ENCODE measurements at regions not wholly inside any gene's neighbourhood (a gene's known extent, or its start where the extent isn't known, plus 50 kb on each side); places are given as distances from the start of the nearest gene placed in this dataset.

DNA sequence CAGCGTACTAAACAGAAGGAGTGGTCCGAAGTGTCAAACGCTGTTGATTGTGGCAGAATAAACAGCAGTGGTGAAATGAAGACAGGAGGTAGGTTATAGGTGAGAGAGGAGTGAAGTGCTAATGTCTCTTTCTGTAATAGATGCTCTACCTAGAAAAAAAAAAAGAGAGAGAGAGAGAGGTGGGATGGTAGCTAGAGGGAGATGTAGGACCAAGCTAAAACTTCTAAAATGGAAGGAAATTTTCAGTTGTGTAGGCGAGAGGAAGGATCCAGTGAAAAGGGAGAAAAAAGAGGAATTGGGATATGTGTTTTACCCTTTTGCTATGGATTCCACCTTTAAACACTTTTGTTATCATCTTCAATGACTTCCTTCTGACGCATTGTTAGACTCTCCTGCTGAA, 126.5 kb upstream of the BMP2 start:
- DNase-seq (ENCODE audit: low read depth), result no peak
- H3K4me3 ChIP-seq (ENCODE audit: control insufficient read depth, low read depth, low read length), result no peak overlapping the region

GRCh38 chr20:6637160-6637579, 130.3 kb upstream of the BMP2 start:
- H3K4me3 ChIP-seq (ENCODE audit: control insufficient read depth, low read depth, low read length), result no peak overlapping the region
- TF ChIP-seq, protein P1, sequence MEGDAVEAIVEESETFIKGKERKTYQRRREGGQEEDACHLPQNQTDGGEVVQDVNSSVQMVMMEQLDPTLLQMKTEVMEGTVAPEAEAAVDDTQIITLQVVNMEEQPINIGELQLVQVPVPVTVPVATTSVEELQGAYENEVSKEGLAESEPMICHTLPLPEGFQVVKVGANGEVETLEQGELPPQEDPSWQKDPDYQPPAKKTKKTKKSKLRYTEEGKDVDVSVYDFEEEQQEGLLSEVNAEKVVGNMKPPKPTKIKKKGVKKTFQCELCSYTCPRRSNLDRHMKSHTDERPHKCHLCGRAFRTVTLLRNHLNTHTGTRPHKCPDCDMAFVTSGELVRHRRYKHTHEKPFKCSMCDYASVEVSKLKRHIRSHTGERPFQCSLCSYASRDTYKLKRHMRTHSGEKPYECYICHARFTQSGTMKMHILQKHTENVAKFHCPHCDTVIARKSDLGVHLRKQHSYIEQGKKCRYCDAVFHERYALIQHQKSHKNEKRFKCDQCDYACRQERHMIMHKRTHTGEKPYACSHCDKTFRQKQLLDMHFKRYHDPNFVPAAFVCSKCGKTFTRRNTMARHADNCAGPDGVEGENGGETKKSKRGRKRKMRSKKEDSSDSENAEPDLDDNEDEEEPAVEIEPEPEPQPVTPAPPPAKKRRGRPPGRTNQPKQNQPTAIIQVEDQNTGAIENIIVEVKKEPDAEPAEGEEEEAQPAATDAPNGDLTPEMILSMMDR (IDR thresholded peaks at IDR 0.05; ENCODE audit: control insufficient read depth, insufficient read depth, low read depth, low read length, missing control alignments), result no peak
- DNase-seq (ENCODE audit: low read depth), result no peak

More for the DNA sequence above, 126.5 kb upstream of the BMP2 start:
- TF ChIP-seq, protein P1 (IDR thresholded peaks at IDR 0.05; ENCODE audit: control insufficient read depth, insufficient read depth, low read depth, low read length, missing control alignments), result no peak

DNA sequence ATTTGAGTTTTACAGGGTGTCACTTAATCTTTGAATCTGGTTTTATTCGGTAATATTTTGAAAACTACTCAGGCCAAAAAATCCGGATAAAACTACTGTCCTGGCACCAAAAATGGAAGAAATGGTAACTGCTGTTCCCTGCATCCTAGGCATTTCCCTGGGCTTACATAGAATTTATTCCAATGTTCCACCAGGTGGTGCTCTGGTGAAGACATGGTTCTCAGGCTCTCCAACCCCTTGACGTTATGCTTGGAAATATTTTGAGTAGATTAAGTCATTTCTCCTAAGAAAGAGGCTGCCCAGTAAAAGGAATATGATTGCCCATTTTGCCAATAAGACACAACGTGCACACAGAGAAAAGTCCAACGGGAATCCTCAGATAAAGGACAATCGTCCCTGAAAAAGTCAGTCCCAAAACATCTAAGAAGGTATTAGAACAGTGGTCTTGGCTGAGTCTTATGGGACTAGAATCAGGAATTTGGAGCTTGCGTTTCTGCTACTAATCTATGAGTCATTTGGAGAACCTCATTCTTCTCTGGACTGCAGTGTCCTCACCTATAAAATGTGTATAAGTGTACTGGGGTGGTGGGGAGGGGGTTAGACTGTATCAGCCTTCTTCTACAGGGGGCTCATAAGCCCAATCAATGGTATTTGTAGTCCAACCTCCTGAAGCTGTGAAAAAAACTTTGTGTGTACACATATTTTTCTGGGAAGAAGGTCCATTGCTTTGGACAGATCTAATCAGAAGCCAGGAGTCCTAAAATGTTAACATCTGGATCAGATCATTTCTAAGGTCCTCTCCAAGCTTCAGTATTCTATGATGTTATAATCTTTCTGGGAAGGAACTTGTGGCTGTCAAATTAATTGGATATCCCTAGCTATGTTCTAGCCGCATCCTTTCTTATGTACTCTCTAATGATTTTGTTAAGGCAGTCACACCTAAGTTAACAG, 131.0 kb upstream of the BMP2 start:
- peak; percentile 40 for DNase-seq (ENCODE audit: low read depth)
- TF ChIP-seq, protein P1 (IDR thresholded peaks at IDR 0.05; ENCODE audit: control insufficient read depth, insufficient read depth, low read depth, low read length, missing control alignments), result peak; percentile 66
- H3K4me3 ChIP-seq (ENCODE audit: control insufficient read depth, low read depth, low read length), result no peak overlapping the region

DNA sequence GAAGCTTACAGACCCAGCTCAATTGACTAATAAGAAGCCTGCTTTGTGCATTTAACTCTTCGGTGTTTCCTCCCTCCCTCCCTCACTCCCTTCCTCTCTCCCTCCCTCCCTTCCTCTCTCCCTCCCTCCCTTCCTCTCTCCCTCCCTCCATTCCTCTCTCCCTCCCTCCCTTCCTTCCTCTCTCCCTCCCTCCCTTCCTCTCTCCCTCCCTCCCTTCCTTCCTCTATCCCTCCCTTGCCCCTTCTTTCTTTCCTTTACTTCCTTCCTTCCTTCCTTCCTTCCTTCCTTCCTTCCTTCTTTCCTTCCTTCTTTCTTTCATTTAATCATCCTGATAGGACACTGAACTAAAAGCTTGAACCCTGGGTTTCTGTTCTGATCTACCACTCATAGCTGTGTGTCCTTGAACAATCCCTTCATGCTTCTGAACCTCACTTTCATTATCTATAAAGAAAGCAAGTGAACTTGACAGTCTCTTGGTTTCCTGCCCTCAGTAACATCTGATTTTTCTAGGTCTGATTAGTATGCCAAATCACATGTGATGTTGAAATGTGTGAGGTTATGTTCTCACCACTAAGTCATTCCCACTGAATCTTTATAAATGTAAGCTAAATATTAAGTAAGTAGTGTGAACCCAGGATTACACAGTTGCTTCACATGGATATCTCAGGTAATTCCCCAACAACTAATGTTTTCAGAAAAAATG, 132.3 kb upstream of the BMP2 start:
- TF ChIP-seq, protein P1 (IDR thresholded peaks at IDR 0.05; ENCODE audit: control insufficient read depth, insufficient read depth, low read depth, low read length, missing control alignments), result no peak

DNA sequence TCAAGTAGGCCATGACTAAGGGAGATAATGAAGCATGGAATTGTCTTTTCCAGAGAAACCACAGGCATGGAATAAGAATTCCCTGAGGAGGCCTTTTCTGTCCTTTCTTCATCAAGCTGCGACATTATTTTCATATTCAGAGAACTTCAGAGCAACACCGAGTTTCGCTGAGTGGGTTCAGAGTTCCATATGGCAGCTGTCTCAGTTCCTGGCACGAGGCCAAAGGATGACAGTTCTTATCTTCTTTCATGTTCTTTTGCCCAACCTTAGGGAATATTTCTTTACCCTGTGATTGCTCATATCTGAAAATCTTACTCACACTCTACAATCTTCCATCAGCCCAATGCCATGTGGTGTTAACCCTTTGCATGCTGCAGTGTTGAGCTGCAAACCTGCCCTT, 135.3 kb upstream of the BMP2 start:
- no peak for DNase-seq (ENCODE audit: low read depth)
- no peak overlapping the region for H3K4me3 ChIP-seq (ENCODE audit: control insufficient read depth, low read depth, low read length)
- TF ChIP-seq, protein P1 (IDR thresholded peaks at IDR 0.05; ENCODE audit: control insufficient read depth, insufficient read depth, low read depth, low read length, missing control alignments), result no peak

More for the DNA sequence above, 132.3 kb upstream of the BMP2 start:
- no peak overlapping the region for H3K4me3 ChIP-seq (ENCODE audit: control insufficient read depth, low read depth, low read length)
- DNase-seq (ENCODE audit: low read depth), result no peak

- no peak overlapping the region for H3K4me3 ChIP-seq (ENCODE audit: control insufficient read depth, low read depth, low read length)
- no peak for DNase-seq (ENCODE audit: low read depth)
- TF ChIP-seq, protein P1 (IDR thresholded peaks at IDR 0.05; ENCODE audit: control insufficient read depth, insufficient read depth, low read depth, low read length, missing control alignments), result no peak
Observed at GRCh38 chr20:6630514-6630913, 137.0 kb upstream of the BMP2 start.

Measured in AG09309 (cell line).